GM12878 (cell line): ENCODE measurements at regions not wholly inside any gene's neighbourhood (a gene's known extent, or its start where the extent isn't known, plus 50 kb on each side); places are given as distances from the start of the nearest gene placed in this dataset.

Experiments
- ATAC-seq: fragments of 200-7000 bp; cut with Tn5 transposase; 3 replicates; pipeline ENCODE4 v1.9.1; 2020; ENCODE audit warnings: mild to moderate bottlenecking, moderate library complexity
- BruUV-seq: library from RNA; stranded (reverse); fragments of 400-500 nt; replicated peaks from 2 replicates; lab custom pipeline; 2021; lab: Mats Ljungman, UMichigan
- CTCF ChIA-PET: fragments of 300-600 bp; sonication (Branson Sonifier 250); formaldehyde crosslinking; extraction: SDS; loops from one replicate; lab custom pipeline; 2021; ENCODE audit warnings: inconsistent platforms; lab: Yijun Ruan, JAX
- POLR2A ChIA-PET: fragments of 350-600 bp; formaldehyde crosslinking; extraction: SDS; loops from one replicate; lab custom pipeline; 2021; ENCODE audit warnings: inconsistent platforms; lab: Charles Lee
- RAD21 ChIA-PET: fragments of 300-600 bp; sonication (Branson Sonifier 250); formaldehyde crosslinking; loops from one replicate; lab custom pipeline; 2023; ENCODE audit warnings: antibody characterized with exemption; ENCODE audit not compliant: unreplicated experiment; lab: Charles Lee
- SMC1A ChIA-PET: fragments of 300-600 bp; sonication (Branson Sonifier 250); formaldehyde crosslinking; loops from one replicate; lab custom pipeline; 2023; ENCODE audit not compliant: unreplicated experiment, uncharacterized antibody; lab: Charles Lee
- DNase-seq: peaks from one replicate; pipeline ENCODE4 v3.0.0-alpha.2; 2011; ENCODE audit warnings: low read depth, low spot score
- FAIRE-seq: peaks from 3 replicates; lab custom pipeline; 2011; peaks lifted over from hg19 to GRCh38; lab: Jason Lieb, UNC
- H2AFZ ChIP-seq: 2 replicates; pipeline ENCODE4 v1.6.0; 2011; ENCODE audit warnings: low read depth, low read length, control low read depth; ENCODE audit not compliant: control insufficient read depth
- H3K27ac ChIP-seq: 2 replicates; pipeline ENCODE4 v1.5.1; 2011; ENCODE audit warnings: control low read depth; ENCODE audit not compliant: control insufficient read depth, insufficient read depth
- H3K27me3 ChIP-seq, 2 experiments: replicated peaks in 1 of 2; 2 replicates each; pipeline versions ENCODE4 v1.6.0 to v1.6.1; 2011; ENCODE audit warnings: low read length in 1 of 2; ENCODE audit not compliant: control insufficient read depth in 2 of 2, insufficient read depth in 2 of 2
- H3K36me3 ChIP-seq, 2 experiments: 2 replicates each; pipeline ENCODE4 v1.5.1; 2011; ENCODE audit warnings: low read length in 1 of 2; ENCODE audit not compliant: control insufficient read depth in 2 of 2, insufficient read depth in 2 of 2
- H3K4me1 ChIP-seq: 2 replicates; pipeline ENCODE4 v1.6.1; 2011; ENCODE audit warnings: mild to moderate bottlenecking, low read length, moderate library complexity, mixed read lengths; ENCODE audit not compliant: control insufficient read depth, insufficient read depth
- H3K4me2 ChIP-seq: 2 replicates; pipeline ENCODE4 v1.6.0; 2011; ENCODE audit warnings: control low read depth; ENCODE audit not compliant: control insufficient read depth, insufficient read depth
- H3K4me3 ChIP-seq: fragments of 200-600 bp; sonication (generic); 2 replicates; pipeline ENCODE4 v1.5.1; 2016
- H3K79me2 ChIP-seq: 2 replicates; pipeline ENCODE4 v1.6.0; 2011; ENCODE audit warnings: low read length; ENCODE audit not compliant: control insufficient read depth, insufficient read depth
- H3K9ac ChIP-seq: 2 replicates; pipeline ENCODE4 v1.8.0; 2011; ENCODE audit warnings: low read length, control low read depth, mixed read lengths; ENCODE audit not compliant: control insufficient read depth, insufficient read depth
- H3K9me3 ChIP-seq: replicated peaks from 3 replicates; pipeline ENCODE4 v1.5.1; 2011; ENCODE audit warnings: mild to moderate bottlenecking, low read length; ENCODE audit not compliant: control insufficient read depth, insufficient read depth
- H4K20me1 ChIP-seq: 2 replicates; pipeline ENCODE4 v1.6.0; 2011; ENCODE audit not compliant: control insufficient read depth, insufficient read depth
- BCL11A ChIP-seq: IDR thresholded peaks from 2 replicates; pipeline ENCODE4 v1.6.1; 2011; ENCODE audit warnings: low read depth, low read length
- GATAD2B ChIP-seq: fragments of 450-650 bp; conservative IDR thresholded peaks from 2 replicates; pipeline ENCODE4 v1.6.1; 2017; ENCODE audit warnings: low read depth, mild to moderate bottlenecking, moderate library complexity
- HCFC1 ChIP-seq: fragments of 150-350 bp; IDR thresholded peaks from 2 replicates; pipeline ENCODE4 v1.6.1; 2014; ENCODE audit warnings: low read length
- LARP7 ChIP-seq: fragments of 450-650 bp; IDR thresholded peaks from 2 replicates; pipeline ENCODE4 v1.6.1; 2017; ENCODE audit warnings: mild to moderate bottlenecking
- NR2C2 ChIP-seq: IDR thresholded peaks from 2 replicates; pipeline ENCODE4 v1.6.1; 2011; ENCODE audit warnings: borderline replicate concordance, low read depth; ENCODE audit not compliant: control insufficient read depth, insufficient read length
- NRF1 ChIP-seq: conservative IDR thresholded peaks from 2 replicates; pipeline ENCODE4 v1.6.1; 2011; ENCODE audit warnings: mild to moderate bottlenecking, low read depth, low read length, improper control_type of control experiment
- PML ChIP-seq: IDR thresholded peaks from 2 replicates; pipeline ENCODE4 v1.6.1; 2012; ENCODE audit warnings: low read length, inconsistent platforms
- SREBF1 ChIP-seq: IDR thresholded peaks from 2 replicates; pipeline ENCODE4 v1.6.1; 2012; ENCODE audit warnings: mild to moderate bottlenecking, low read length
- SUPT20H ChIP-seq: IDR thresholded peaks from 2 replicates; pipeline ENCODE4 v1.6.1; 2011; ENCODE audit warnings: low read depth, mild to moderate bottlenecking, low read length, moderate library complexity, borderline replicate concordance; ENCODE audit not compliant: control insufficient read depth
- TCF7 ChIP-seq: IDR thresholded peaks from 2 replicates; pipeline ENCODE4 v1.6.1; 2014; ENCODE audit warnings: antibody characterized with exemption, borderline replicate concordance
- WGBS: methylation state at CpG from one replicate; pipeline ENCODE4 v1.1.6; 2016; ENCODE audit warnings: low lambda C conversion rate; ENCODE audit not compliant: insufficient replicate concordance, insufficient coverage; ENCODE audit errors: missing lambda C conversion rate; 5-methylcytosine and 5-hydroxymethylcytosine counted together
- in situ Hi-C: fragments of 300-500 bp; cut with MboI; formaldehyde crosslinking; loops from 9 replicates; pipeline ENCODE4 v1.14.3; 2018; ENCODE audit warnings: mixed read lengths
- intact Hi-C: fragments of 100-400 bp; cut with micrococcal nuclease; formaldehyde crosslinking; loops from one replicate; pipeline ENCODE4 v1.14.2; 2022; ENCODE audit not compliant: unreplicated experiment
- TF ChIP-seq, protein P1 (sequence below): fragments of 450-650 bp; IDR thresholded peaks from 2 replicates; pipeline ENCODE4 v1.6.1; 2016; ENCODE audit warnings: mild to moderate bottlenecking
- TF ChIP-seq, protein P2 (sequence below): fragments of 150-350 bp; IDR thresholded peaks from 2 replicates; pipeline ENCODE4 v1.6.1; 2014; ENCODE audit warnings: mild to moderate bottlenecking, low read depth, low read length
- TF ChIP-seq, protein P3 (sequence below): IDR thresholded peaks from 2 replicates; pipeline ENCODE4 v1.6.1; 2012; ENCODE audit warnings: mild to moderate bottlenecking, low read depth, low read length
- TF ChIP-seq, protein P4 (sequence below): IDR thresholded peaks from 2 replicates; pipeline ENCODE4 v1.6.1; 2012; ENCODE audit warnings: low read depth, low read length, improper control_type of control experiment
- TF ChIP-seq, protein P5 (sequence below): fragments of 450-650 bp; IDR thresholded peaks from 2 replicates; pipeline ENCODE4 v1.6.1; 2017; ENCODE audit warnings: mild to moderate bottlenecking, moderate library complexity

DNA sequence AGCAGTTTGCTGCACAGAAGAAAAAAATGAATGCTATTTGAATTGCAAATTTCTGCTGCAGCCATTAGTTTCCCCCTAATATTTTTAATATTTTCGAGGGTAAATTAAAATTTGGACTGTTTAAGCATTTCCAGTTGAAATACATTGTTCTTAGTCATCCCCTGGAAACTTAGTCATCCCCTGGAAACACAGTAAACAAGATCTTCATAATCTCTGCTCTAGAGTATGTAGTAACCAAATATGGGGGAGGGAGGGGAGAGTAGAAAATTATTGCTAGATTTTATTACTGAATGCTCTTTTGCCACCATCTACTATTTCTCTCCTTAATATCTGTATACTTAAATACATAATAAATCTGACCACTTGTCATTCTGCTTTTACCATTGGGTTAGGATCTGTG, 1053.3 kb downstream of the SORCS1 start:
- Histone ChIP-seq H3K4me1 (no peaks in the 10 kb centered on the region), H3K36me3 (no peaks in the 10 kb centered on the region), H3K4me3 (no peak overlapping the region), H2AFZ (no peak overlapping the region), H4K20me1 (no peaks in the 10 kb centered on the region), H3K27ac (no peak overlapping the region), H3K9me3 (no peaks in the 10 kb centered on the region), H3K4me2 (no peak overlapping the region), H3K79me2 (no peaks in the 10 kb centered on the region), H3K27me3 (no peaks in the 10 kb centered on the region), H3K9ac (no peak overlapping the region)
- ChIA-PET POLR2A (no interaction called here), RAD21 (no interaction called here), CTCF (no interaction called here), SMC1A (no interaction called here)
- DNase-seq = no peak
- intact Hi-C loops = no loop called here
- in situ Hi-C loops = no loop called here
- 0% methylated on average over 1 of the region's 1 CpG for WGBS
- no peak for ATAC-seq
- no TSS peak for BruUV-seq
- FAIRE-seq = no peak
- TF ChIP-seq TCF7 = no peak
- no peak for TF ChIP-seq SREBF1
- TF ChIP-seq, protein P1, sequence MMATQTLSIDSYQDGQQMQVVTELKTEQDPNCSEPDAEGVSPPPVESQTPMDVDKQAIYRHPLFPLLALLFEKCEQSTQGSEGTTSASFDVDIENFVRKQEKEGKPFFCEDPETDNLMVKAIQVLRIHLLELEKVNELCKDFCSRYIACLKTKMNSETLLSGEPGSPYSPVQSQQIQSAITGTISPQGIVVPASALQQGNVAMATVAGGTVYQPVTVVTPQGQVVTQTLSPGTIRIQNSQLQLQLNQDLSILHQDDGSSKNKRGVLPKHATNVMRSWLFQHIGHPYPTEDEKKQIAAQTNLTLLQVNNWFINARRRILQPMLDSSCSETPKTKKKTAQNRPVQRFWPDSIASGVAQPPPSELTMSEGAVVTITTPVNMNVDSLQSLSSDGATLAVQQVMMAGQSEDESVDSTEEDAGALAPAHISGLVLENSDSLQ = no peak
- TF ChIP-seq LARP7 = no peak
- no peak for TF ChIP-seq NRF1
- TF ChIP-seq GATAD2B = no peak
- TF ChIP-seq, protein P2, sequence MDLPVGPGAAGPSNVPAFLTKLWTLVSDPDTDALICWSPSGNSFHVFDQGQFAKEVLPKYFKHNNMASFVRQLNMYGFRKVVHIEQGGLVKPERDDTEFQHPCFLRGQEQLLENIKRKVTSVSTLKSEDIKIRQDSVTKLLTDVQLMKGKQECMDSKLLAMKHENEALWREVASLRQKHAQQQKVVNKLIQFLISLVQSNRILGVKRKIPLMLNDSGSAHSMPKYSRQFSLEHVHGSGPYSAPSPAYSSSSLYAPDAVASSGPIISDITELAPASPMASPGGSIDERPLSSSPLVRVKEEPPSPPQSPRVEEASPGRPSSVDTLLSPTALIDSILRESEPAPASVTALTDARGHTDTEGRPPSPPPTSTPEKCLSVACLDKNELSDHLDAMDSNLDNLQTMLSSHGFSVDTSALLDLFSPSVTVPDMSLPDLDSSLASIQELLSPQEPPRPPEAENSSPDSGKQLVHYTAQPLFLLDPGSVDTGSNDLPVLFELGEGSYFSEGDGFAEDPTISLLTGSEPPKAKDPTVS = no peak
- TF ChIP-seq NR2C2 = no peak
- TF ChIP-seq, protein P3, sequence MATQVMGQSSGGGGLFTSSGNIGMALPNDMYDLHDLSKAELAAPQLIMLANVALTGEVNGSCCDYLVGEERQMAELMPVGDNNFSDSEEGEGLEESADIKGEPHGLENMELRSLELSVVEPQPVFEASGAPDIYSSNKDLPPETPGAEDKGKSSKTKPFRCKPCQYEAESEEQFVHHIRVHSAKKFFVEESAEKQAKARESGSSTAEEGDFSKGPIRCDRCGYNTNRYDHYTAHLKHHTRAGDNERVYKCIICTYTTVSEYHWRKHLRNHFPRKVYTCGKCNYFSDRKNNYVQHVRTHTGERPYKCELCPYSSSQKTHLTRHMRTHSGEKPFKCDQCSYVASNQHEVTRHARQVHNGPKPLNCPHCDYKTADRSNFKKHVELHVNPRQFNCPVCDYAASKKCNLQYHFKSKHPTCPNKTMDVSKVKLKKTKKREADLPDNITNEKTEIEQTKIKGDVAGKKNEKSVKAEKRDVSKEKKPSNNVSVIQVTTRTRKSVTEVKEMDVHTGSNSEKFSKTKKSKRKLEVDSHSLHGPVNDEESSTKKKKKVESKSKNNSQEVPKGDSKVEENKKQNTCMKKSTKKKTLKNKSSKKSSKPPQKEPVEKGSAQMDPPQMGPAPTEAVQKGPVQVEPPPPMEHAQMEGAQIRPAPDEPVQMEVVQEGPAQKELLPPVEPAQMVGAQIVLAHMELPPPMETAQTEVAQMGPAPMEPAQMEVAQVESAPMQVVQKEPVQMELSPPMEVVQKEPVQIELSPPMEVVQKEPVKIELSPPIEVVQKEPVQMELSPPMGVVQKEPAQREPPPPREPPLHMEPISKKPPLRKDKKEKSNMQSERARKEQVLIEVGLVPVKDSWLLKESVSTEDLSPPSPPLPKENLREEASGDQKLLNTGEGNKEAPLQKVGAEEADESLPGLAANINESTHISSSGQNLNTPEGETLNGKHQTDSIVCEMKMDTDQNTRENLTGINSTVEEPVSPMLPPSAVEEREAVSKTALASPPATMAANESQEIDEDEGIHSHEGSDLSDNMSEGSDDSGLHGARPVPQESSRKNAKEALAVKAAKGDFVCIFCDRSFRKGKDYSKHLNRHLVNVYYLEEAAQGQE = no peak
- no peak for TF ChIP-seq PML
- TF ChIP-seq, protein P4, sequence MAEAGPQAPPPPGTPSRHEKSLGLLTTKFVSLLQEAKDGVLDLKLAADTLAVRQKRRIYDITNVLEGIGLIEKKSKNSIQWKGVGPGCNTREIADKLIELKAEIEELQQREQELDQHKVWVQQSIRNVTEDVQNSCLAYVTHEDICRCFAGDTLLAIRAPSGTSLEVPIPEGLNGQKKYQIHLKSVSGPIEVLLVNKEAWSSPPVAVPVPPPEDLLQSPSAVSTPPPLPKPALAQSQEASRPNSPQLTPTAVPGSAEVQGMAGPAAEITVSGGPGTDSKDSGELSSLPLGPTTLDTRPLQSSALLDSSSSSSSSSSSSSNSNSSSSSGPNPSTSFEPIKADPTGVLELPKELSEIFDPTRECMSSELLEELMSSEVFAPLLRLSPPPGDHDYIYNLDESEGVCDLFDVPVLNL = no peak
- no peak for TF ChIP-seq HCFC1
- TF ChIP-seq, protein P5, sequence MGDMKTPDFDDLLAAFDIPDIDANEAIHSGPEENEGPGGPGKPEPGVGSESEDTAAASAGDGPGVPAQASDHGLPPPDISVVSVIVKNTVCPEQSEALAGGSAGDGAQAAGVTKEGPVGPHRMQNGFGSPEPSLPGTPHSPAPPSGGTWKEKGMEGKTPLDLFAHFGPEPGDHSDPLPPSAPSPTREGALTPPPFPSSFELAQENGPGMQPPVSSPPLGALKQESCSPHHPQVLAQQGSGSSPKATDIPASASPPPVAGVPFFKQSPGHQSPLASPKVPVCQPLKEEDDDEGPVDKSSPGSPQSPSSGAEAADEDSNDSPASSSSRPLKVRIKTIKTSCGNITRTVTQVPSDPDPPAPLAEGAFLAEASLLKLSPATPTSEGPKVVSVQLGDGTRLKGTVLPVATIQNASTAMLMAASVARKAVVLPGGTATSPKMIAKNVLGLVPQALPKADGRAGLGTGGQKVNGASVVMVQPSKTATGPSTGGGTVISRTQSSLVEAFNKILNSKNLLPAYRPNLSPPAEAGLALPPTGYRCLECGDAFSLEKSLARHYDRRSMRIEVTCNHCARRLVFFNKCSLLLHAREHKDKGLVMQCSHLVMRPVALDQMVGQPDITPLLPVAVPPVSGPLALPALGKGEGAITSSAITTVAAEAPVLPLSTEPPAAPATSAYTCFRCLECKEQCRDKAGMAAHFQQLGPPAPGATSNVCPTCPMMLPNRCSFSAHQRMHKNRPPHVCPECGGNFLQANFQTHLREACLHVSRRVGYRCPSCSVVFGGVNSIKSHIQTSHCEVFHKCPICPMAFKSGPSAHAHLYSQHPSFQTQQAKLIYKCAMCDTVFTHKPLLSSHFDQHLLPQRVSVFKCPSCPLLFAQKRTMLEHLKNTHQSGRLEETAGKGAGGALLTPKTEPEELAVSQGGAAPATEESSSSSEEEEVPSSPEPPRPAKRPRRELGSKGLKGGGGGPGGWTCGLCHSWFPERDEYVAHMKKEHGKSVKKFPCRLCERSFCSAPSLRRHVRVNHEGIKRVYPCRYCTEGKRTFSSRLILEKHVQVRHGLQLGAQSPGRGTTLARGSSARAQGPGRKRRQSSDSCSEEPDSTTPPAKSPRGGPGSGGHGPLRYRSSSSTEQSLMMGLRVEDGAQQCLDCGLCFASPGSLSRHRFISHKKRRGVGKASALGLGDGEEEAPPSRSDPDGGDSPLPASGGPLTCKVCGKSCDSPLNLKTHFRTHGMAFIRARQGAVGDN = no peak
- no peak for TF ChIP-seq SUPT20H
- no peak for TF ChIP-seq BCL11A
